Mononuclear cell (primary cell): ENCODE measurements at regions not wholly inside any gene's neighbourhood (a gene's known extent, or its start where the extent isn't known, plus 50 kb on each side); places are given as distances from the start of the nearest gene placed in this dataset.
"Not testable (repeated sequence)": the region's sequence is repeated elsewhere in the genome, so short reads cannot be mapped to it uniquely, and the experiment has no call there.

Experiments
- H3K27me3 ChIP-seq: 2 replicates; pipeline ENCODE4 v1.6.0; 2011; ENCODE audit warnings: low read length, control low read depth; ENCODE audit not compliant: insufficient read depth
- H3K4me1 ChIP-seq: 2 replicates; pipeline ENCODE4 v1.5.1; 2011; ENCODE audit warnings: mild to moderate bottlenecking, low read length, control low read depth; ENCODE audit not compliant: insufficient read depth
- H3K4me3 ChIP-seq: 2 replicates; pipeline ENCODE4 v1.5.1; 2011; ENCODE audit warnings: mild to moderate bottlenecking, low read length, moderate library complexity
- H3K9me3 ChIP-seq: 2 replicates; pipeline ENCODE4 v1.5.1; 2011; ENCODE audit warnings: low read depth, mild to moderate bottlenecking, control low read depth, low read length

DNA sequence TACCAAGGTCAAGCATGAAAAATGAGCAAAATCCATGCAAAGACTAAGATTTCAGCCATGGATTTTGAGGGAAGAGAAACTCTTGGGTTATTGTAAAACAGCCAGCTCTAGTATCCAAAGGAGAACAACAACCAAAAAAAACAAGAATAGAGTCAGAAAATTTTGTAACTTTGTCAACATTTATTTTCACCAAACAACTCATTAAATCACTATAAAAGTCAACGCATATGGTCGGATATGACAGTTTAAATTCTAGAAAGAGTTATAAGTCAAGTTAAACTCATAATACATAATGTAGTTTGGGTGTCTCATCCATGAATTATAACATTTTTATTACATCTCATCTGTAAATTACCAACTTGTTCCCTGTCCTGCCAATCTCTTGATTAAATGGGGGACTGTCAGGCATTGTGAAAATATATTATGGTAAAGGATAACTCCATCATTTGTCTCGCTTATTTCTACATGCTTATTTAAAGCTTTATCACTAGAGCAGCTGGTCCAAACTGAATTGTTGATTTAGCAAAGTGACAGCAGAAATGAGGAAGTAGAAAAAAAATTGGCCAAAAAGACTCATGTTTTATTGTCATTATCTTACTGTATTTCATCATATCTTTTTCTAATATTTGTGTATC, 224.8 kb upstream of the NOCT start:
- no peaks in the 10 kb centered on the region for H3K4me1 ChIP-seq
- H3K4me3 ChIP-seq, result no peak overlapping the region
- H3K9me3 ChIP-seq, result no peaks in the 10 kb centered on the region
- H3K27me3 ChIP-seq, result no peaks in the 10 kb centered on the region

DNA sequence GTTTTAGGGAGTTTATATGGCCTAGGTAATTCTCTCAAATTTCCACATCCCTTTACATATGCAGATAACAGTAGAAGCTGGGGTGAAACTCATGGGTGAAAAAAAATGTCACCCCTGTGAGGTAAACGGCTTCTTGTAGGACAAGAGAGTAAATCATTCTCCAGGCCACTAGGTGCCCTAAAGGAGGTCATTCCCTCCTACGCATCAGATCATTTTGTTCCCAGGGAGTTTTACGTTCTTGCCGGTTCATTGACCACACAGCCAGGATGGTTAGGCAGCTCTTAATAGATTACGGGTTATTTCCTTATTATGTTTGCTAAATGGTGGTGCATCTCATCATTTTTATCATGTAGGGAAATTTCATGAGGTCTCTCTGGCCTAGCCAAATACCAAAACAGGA, 225.8 kb upstream of the NOCT start:
- Histone ChIP-seq H3K4me1 (no peaks in the 10 kb centered on the region), H3K4me3 (no peak overlapping the region), H3K9me3 (no peaks in the 10 kb centered on the region), H3K27me3 (no peaks in the 10 kb centered on the region)

DNA sequence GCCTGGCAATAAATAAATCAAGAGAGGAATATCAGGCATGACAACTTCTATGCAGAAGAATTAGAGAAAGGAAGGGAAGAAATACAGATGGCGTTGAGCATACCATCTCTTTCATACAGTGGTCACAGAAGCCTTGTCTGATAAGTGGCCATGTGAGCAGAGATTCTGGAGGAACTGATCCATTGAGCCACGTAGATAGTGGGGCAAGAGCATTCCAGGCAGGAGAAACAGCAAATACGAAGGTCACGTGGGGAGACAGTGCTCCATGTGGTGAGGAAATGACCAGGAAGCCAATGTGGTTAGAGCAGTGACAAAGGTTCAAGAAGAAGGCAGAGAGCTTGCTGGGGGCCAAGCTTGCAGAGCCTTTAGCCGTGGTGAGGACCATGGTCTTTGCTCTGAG, 226.7 kb upstream of the NOCT start:
- no peaks in the 10 kb centered on the region for H3K9me3 ChIP-seq
- no peak overlapping the region for H3K4me3 ChIP-seq

DNA sequence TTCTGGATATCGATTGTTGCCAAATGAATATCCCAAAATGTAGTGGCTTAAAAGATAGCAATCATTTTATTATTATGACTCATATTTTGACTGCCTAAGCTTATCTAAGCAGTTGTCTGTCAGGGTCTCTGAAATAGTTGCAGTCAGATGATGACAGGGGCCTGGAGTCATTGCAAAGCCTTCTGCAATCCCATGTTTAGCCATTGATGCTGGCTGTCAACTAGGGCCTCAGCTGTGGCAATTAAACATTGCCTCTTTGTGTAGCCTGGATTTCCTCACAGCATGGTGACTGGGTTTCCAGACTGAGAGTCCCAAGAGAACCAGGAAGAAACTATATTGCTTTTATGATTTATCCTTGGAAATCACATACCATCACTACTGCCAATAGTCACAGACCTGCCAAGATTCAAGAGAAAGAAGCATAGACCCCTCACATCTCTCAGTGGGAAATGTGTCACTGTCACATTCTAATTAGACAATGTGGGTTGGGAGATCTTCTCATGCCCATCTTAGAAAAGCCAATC, 227.3 kb upstream of the NOCT start:
- Histone ChIP-seq H3K27me3 (no peaks in the 10 kb centered on the region), H3K4me3 (no peak overlapping the region), H3K4me1 (no peaks in the 10 kb centered on the region), H3K9me3 (no peaks in the 10 kb centered on the region)

More for the DNA sequence above, 226.7 kb upstream of the NOCT start:
- H3K4me1 ChIP-seq, result no peaks in the 10 kb centered on the region
- no peaks in the 10 kb centered on the region for H3K27me3 ChIP-seq

DNA sequence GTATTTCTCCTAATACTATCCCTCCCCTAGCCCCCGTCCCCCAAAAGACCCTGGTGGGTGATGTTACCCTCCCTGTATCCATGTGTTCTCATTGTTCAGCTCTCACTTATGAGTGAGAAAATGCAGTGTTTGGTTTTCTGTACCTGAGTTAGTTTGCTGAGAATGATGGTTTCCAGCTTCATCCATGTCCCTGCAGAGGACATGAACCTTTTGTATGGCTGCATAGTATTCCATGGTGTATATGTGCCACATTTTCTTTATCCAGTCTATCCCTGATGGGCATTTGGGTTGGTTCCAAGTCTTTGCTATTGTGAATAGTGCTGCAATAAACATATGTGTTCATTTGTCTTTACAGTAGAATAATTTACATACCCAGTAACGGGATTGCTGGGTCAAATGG, 235.8 kb upstream of the NOCT start:
- H3K4me3 ChIP-seq, H3K4me1 ChIP-seq, H3K9me3 ChIP-seq, H3K27me3 ChIP-seq: not testable (repeated sequence)

DNA sequence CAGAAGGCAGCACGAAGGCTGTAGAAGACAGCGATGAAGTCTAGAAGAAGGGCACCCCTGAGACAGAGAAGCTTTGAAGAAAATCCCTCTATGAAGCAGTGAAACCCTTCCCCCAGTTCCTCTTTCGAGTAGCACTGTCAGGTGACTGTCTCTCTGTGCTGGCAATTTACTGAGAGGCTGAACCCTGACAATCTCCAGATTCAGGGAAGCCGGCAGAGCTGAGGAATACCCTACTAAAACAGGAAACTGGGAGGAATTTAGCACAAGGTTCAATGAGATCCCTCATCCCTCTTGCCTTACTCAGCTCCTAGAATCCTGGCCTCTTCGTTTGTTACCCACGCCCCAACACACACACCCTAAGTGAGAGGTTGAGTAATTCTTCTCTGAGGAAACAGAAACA, 239.7 kb upstream of the NOCT start:
- Histone ChIP-seq H3K4me3 (no peak overlapping the region), H3K4me1 (peaks cover 4% of the 10 kb centered on the region), H3K9me3 (no peaks in the 10 kb centered on the region), H3K27me3 (no peaks in the 10 kb centered on the region)

DNA sequence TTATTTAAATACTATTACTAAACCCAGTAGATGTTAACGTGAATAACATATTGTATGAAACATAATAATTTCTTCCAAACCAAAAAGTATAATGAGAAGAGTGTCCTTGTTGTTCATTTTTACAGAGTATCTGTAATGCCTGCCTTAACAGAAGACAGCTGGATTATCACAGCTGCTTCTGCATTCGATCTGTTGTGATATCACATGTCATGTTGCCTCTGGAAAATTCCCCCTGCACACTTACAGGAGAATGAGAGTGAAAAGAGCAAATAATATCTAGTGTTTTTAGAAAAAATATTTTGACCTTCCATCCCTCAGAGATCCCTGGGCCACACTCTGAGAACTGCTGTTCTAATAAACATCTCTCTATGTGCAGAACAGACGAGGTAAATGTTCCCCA, 240.1 kb upstream of the NOCT start:
- Histone ChIP-seq H3K4me3 (no peak overlapping the region), H3K9me3 (no peaks in the 10 kb centered on the region), H3K4me1 (peaks cover 4% of the 10 kb centered on the region), H3K27me3 (no peaks in the 10 kb centered on the region)

DNA sequence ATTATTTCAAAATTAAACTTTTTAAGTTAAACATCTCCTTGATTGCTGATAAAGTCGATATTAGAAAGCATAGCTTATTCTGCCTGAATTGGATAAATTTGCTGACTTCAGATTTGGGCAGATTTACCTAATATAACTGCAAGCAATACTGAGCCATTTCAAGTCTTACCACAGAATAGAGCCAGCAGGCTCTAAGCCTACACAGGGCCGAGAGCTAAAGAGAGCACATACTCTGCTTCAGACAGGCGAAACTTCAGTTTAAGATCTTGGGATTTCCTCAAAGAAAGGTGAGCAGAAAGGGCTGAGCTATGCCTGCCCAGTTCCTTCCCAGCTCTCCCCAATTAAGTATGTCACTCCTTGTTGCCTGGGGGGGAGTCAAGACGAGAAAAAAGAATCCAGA, 240.6 kb upstream of the NOCT start:
- Histone ChIP-seq H3K4me1 (peaks cover 4% of the 10 kb centered on the region), H3K27me3 (no peaks in the 10 kb centered on the region), H3K9me3 (no peaks in the 10 kb centered on the region), H3K4me3 (no peak overlapping the region)

DNA sequence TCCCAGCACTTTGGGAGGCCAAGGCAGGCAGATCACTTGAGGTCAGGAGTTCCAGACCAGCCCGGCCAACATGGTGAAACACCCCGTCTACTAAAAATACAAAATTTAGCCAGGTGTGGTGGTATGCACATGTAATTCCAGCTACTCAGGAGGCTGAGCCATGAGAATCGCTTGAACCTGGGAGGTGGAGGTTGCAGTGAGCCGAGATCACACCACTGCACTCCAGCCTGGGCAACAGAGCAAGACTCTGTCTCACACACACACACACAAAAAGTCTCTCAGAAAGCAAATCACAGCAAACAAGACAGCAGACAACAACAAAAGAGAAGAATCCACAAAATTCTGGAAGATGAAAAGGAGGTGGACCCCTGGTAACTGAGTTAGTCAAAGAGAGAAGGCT, 241.5 kb upstream of the NOCT start:
- not testable (repeated sequence) for H3K4me1 ChIP-seq, H3K27me3 ChIP-seq, H3K4me3 ChIP-seq, H3K9me3 ChIP-seq

DNA sequence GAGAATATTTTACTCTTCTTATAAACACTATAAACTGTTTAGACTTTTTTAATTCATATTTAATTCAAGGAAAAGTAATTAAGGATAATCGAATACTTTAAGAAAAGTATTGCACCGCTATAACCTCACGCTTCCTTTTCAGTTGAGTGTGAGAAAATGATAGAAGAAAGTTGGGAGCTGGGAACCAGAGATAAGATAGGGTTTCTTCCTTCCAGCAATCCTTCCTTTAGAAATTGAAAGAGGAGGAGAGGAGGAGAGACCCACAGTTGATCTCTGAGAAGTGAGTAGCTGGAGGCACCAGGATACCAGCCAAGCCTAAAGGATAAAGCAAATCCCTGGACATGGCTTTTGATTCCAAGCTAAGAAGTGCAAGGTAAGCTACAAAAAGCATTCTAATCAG, 242.3 kb upstream of the NOCT start:
- Histone ChIP-seq H3K4me3 (no peak overlapping the region), H3K9me3 (no peaks in the 10 kb centered on the region), H3K27me3 (no peaks in the 10 kb centered on the region), H3K4me1 (peaks cover 4% of the 10 kb centered on the region)

DNA sequence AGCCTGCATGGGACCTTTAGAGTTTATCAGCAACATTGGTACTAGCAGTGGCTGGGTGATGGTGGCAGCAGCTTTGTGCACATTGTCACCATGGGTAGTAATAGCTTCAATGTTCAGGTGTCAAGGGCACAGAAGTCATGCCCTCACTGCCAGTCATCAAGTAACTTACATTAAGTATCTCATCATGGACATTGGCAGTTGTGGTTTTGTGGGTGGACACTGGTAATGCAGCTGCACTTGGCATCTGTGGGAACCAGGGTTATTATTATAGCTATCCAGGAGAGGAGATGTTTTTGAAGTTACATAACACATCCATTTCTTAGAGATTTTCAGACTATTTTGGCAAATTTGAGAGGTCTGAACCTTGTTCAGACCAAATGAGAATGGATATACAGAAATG, 243.2 kb upstream of the NOCT start:
- Histone ChIP-seq H3K4me1 (peaks cover 4% of the 10 kb centered on the region), H3K27me3 (no peaks in the 10 kb centered on the region), H3K4me3 (no peak overlapping the region), H3K9me3 (no peaks in the 10 kb centered on the region)

DNA sequence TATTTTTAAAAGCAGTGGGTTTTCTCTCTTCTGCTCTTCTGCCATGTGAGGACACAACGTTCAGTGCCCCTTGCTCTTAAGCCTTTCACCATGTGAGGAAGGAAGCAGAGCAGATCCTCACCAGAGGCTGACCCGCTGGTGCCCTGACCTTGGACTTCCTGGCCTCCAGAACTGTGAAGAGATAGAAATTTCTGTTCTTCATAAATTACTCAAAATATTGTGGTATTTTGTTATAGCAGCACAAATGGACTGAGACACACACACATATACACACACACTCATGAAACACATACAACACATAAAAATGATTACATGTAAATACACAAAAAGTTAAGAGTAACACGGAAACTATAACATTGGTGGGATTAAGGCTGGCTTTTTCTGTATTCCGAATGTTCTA, 244.8 kb upstream of the NOCT start:
- no peak overlapping the region for H3K4me3 ChIP-seq
- H3K9me3 ChIP-seq, result no peaks in the 10 kb centered on the region
- no peaks in the 10 kb centered on the region for H3K27me3 ChIP-seq
- peaks cover 3% of the 10 kb centered on the region for H3K4me1 ChIP-seq

DNA sequence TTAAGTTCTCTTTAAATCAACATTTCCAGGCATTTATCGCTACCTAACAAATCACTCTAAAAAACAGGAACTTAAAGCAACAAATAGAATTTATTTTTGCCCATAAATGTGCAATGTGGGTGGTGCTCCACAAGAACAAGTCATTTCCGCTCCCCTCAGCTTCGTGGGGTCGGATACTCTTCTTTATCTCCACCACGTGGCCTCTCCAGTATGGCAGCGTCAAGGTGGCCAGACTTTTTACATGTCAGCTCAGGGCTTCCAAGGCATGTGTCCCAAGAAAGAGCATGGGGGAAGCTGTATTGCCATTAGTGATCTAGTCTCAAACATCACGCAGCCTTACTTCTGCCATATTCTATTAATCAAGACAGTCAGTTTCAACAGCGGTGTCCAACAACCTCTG, 249.2 kb upstream of the NOCT start:
- H3K4me1 ChIP-seq, result no peaks in the 10 kb centered on the region
- no peaks in the 10 kb centered on the region for H3K9me3 ChIP-seq
- H3K27me3 ChIP-seq, result no peaks in the 10 kb centered on the region
- H3K4me3 ChIP-seq, result no peak overlapping the region

DNA sequence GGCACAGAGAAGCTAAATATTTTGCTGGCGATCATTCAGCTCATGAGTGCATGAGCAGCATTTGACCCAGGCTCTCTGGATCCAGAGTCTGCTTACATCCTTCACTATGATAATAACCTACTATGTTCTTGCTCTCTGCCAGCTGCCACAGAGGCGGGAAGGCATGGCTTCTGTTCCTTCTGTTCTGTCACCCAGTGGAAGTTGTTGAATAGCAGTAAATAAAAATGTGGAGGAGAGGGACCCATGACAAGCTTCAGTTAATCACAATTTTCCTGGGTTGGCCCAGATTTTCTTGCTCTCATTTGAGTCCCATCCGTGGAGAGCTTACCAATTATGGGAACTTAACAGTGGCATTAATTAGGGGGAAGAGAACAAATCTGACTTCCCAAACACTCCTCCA, 250.1 kb upstream of the NOCT start:
- H3K4me1 ChIP-seq, result no peaks in the 10 kb centered on the region
- H3K9me3 ChIP-seq, result no peaks in the 10 kb centered on the region
- no peak overlapping the region for H3K4me3 ChIP-seq
- no peaks in the 10 kb centered on the region for H3K27me3 ChIP-seq

DNA sequence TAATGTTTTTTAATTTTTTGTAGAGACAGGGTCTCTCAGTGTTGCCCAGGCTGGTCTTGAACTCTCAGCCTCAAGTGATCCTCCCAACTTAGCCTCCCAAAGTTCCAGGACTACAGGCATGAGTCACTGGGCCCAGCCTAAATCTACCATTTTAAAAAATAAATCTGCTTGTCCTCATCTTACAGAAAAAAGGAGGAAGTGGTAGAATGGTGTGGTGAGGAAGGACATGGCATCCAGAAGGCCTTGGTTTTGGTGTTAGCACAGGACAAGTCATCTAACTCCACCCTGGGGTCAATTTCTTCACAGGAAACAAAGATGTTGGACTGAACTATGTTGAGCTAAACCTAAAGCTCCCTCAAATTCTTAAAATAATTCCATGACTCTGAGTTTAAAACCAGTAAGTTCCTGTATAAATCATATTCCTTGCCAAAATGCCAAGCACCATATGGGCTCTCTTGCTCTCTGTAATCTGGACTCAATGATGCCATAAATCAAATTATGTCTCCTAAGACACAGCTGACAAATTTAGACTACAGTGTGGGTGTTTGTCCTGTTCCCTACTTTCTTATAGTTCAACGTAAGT, 253.9 kb upstream of the NOCT start:
- Histone ChIP-seq H3K27me3 (no peaks in the 10 kb centered on the region), H3K4me1 (no peaks in the 10 kb centered on the region), H3K4me3 (no peak overlapping the region), H3K9me3 (no peaks in the 10 kb centered on the region)

DNA sequence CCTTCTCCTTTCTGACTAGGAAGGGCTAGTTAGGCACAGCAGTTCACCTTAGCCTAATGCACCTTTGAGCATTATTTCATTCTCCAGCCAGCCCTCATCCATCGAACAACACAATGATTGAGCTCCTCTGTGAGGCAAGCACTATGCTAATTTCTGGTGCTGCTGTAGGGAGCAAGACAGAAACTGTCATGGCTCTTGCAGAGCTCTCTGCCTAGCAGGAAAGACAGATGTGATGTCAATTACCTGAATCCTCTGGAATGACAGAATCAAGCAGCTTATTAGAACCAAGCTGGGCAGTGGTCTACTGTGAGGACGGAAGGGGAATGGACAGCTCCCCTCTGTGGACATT, 256.1 kb upstream of the NOCT start:
- no peaks in the 10 kb centered on the region for H3K27me3 ChIP-seq
- H3K4me1 ChIP-seq, result no peaks in the 10 kb centered on the region
- no peaks in the 10 kb centered on the region for H3K9me3 ChIP-seq
- no peak overlapping the region for H3K4me3 ChIP-seq
